Fibroblast of lung (primary cell): ENCODE measurements at regions not wholly inside any gene's neighbourhood (a gene's known extent, or its start where the extent isn't known, plus 50 kb on each side); places are given as distances from the start of the nearest gene placed in this dataset.

Experiments
- DNase-seq, 2 donors: peaks; one replicate each; pipeline versions ENCODE4 v3.0.0 to v3.0.0-alpha.2; 2010; ENCODE audit warnings: low read depth in 2 of 2
- H2AFZ ChIP-seq: 2 replicates; pipeline ENCODE4 v1.5.1; 2012; ENCODE audit warnings: low read length, control low read depth, inconsistent platforms
- H3K27ac ChIP-seq: 2 replicates; pipeline ENCODE4 v1.5.1; 2011; ENCODE audit warnings: low read length, control low read depth; ENCODE audit not compliant: insufficient read depth
- H3K27me3 ChIP-seq: 2 replicates; pipeline ENCODE4 v1.5.1; 2011; ENCODE audit warnings: mild to moderate bottlenecking, low read length; ENCODE audit not compliant: control insufficient read depth, insufficient read depth
- H3K36me3 ChIP-seq: 2 replicates; pipeline ENCODE4 v1.5.1; 2011; ENCODE audit warnings: low read length; ENCODE audit not compliant: control insufficient read depth, insufficient read depth
- H3K4me1 ChIP-seq: 2 replicates; pipeline ENCODE4 v1.5.1; 2011; ENCODE audit warnings: low read length; ENCODE audit not compliant: control insufficient read depth, insufficient read depth; ENCODE audit errors: extremely low read depth
- H3K4me2 ChIP-seq: 2 replicates; pipeline ENCODE4 v1.5.1; 2011; ENCODE audit warnings: low read length, control low read depth; ENCODE audit not compliant: insufficient read depth; ENCODE audit errors: extremely low read depth
- H3K4me3 ChIP-seq, 4 experiments: fragments of 200-600 bp in 1 of 4; sonication (generic) in 1 of 4; replicated peaks in 1 of 4; 2 replicates each; pipeline ENCODE4 v1.5.1; 2011 to 2016; ENCODE audit warnings: low read length in 4 of 4, low read depth in 3 of 4, mild to moderate bottlenecking in 3 of 4, control low read depth in 2 of 4, inconsistent platforms in 1 of 4, mixed read lengths in 1 of 4; ENCODE audit not compliant: insufficient read depth in 1 of 4; ENCODE audit errors: control extremely low read depth in 1 of 4
- H3K79me2 ChIP-seq: 2 replicates; pipeline ENCODE4 v1.5.1; 2012; ENCODE audit warnings: mild to moderate bottlenecking, low read length, inconsistent platforms; ENCODE audit not compliant: control insufficient read depth, insufficient read depth
- H3K9ac ChIP-seq: 2 replicates; pipeline ENCODE4 v1.5.1; 2011; ENCODE audit warnings: mild to moderate bottlenecking, low read length, control low read depth; ENCODE audit not compliant: insufficient read depth
- H3K9me3 ChIP-seq: 2 replicates; pipeline ENCODE4 v1.5.1; 2012; ENCODE audit warnings: low read depth, low read length; ENCODE audit not compliant: control insufficient read depth, insufficient read depth
- H4K20me1 ChIP-seq: 2 replicates; pipeline ENCODE4 v1.5.1; 2011; ENCODE audit warnings: low read length; ENCODE audit not compliant: control insufficient read depth, insufficient read depth; ENCODE audit errors: extremely low read depth
- EZH2 ChIP-seq: IDR thresholded peaks from 2 replicates; pipeline ENCODE4 v1.5.1; 2012; ENCODE audit warnings: low read length, control low read depth, mild to moderate bottlenecking; ENCODE audit errors: missing control alignments
- TF ChIP-seq, protein P1 (sequence below), 2 donors: IDR thresholded peaks in 1 of 2; conservative IDR thresholded peaks in 1 of 2; 1 replicate in 1 of 2; 2 replicates in 1 of 2; pipeline ENCODE4 v1.5.1; 2011 to 2012; ENCODE audit warnings: low read length in 2 of 2, control low read depth in 1 of 2, inconsistent platforms in 1 of 2, low read depth in 1 of 2, mild to moderate bottlenecking in 1 of 2

DNA sequence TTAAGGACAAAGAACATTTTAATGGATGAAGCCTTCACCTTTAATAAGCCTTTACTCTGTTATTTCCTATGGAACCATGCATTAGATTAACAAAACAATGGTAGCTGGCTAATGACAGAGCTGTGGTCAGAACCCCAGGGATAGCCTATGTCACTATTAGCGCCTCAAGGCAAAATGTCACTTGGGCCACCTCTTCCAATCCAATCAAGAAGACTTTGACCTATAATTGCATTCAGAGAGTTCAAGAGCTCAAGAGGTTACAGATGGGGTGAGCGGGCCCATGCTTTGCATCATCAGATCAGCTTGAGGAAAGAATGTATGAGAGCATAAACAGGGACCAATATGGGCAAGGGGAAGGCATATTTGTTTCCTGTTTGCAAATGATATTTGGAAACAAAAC lies 425.1 kb downstream of the ARHGEF28 start:
- Histone ChIP-seq H3K27me3 (no peaks in the 10 kb centered on the region), H3K36me3 (no peaks in the 10 kb centered on the region), H3K79me2 (no peaks in the 10 kb centered on the region), H3K9ac (no peak overlapping the region), H3K9me3 (no peaks in the 10 kb centered on the region), H3K4me2 (no peak overlapping the region), H3K27ac (no peak overlapping the region), H4K20me1 (no peaks in the 10 kb centered on the region), H2AFZ (no peak overlapping the region), H3K4me3 (no peak overlapping the region), H3K4me1 (no peaks in the 10 kb centered on the region)
- DNase-seq: no peak
- TF ChIP-seq, protein P1, sequence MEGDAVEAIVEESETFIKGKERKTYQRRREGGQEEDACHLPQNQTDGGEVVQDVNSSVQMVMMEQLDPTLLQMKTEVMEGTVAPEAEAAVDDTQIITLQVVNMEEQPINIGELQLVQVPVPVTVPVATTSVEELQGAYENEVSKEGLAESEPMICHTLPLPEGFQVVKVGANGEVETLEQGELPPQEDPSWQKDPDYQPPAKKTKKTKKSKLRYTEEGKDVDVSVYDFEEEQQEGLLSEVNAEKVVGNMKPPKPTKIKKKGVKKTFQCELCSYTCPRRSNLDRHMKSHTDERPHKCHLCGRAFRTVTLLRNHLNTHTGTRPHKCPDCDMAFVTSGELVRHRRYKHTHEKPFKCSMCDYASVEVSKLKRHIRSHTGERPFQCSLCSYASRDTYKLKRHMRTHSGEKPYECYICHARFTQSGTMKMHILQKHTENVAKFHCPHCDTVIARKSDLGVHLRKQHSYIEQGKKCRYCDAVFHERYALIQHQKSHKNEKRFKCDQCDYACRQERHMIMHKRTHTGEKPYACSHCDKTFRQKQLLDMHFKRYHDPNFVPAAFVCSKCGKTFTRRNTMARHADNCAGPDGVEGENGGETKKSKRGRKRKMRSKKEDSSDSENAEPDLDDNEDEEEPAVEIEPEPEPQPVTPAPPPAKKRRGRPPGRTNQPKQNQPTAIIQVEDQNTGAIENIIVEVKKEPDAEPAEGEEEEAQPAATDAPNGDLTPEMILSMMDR (conservative IDR thresholded peaks at IDR 0.05 in 1 of 2, IDR thresholded peaks at IDR 0.05 in 1 of 2; ENCODE audit: low read depth in 1 of 2, low read length in 2 of 2): no peak
- TF ChIP-seq EZH2: no peak

DNA sequence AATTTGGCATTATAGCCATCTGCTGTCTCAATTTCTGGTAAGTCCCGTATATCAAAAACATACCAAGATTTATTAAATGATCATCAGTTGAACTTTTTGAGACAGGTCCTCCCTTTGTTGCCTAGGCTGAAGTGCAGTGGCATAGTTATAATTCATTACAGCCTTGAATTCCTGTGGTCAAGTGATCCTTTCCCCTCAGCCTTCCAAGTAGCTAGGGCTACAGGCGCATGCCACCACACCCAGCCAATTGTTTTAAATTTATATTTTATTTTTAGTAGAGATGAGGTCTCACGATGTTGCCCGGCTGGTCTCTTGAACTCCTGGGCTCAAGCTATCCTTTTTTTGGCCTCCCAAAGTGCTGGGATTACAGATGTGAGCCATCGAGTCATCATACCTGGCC lies 418.9 kb downstream of the ARHGEF28 start:
- Histone ChIP-seq H2AFZ (no peak overlapping the region), H3K79me2 (no peaks in the 10 kb centered on the region), H3K9me3 (no peaks in the 10 kb centered on the region), H3K4me1 (no peaks in the 10 kb centered on the region), H3K36me3 (no peaks in the 10 kb centered on the region), H3K27ac (no peak overlapping the region), H3K4me2 (no peak overlapping the region), H3K27me3 (no peaks in the 10 kb centered on the region), H3K4me3 (no peak overlapping the region), H4K20me1 (no peaks in the 10 kb centered on the region), H3K9ac (no peak overlapping the region)
- TF ChIP-seq EZH2: no peak
- TF ChIP-seq, protein P1 (conservative IDR thresholded peaks at IDR 0.05 in 1 of 2, IDR thresholded peaks at IDR 0.05 in 1 of 2; ENCODE audit: low read depth in 1 of 2, low read length in 2 of 2): no peak
- DNase-seq: no peak

DNA sequence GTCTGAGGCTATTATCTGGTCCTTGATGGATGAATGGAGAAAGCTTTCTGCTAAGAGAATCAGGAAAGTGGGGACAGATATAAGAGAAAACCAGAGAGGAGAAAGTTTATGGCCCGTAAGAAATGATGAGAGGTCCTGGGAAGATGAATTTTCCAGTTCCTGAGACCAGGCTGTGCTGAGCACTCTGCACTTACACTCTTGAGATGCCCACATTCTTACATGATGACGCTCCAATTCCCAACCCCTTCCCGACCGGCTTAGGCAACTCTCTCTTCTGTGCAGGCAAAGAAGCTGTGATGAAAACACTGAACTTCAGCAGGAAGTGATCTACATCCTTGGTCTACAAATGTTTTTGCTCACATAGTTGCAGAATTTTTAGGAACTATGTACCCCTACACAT lies 417.0 kb downstream of the ARHGEF28 start:
- H3K4me3 ChIP-seq: no peak overlapping the region
- TF ChIP-seq, protein P1 (conservative IDR thresholded peaks at IDR 0.05 in 1 of 2, IDR thresholded peaks at IDR 0.05 in 1 of 2; ENCODE audit: low read depth in 1 of 2, low read length in 2 of 2): no peak
- TF ChIP-seq EZH2: no peak
- H3K4me2 ChIP-seq: no peak overlapping the region
- no peaks in the 10 kb centered on the region for H3K27me3 ChIP-seq
- no peaks in the 10 kb centered on the region for H3K79me2 ChIP-seq
- H3K36me3 ChIP-seq: no peaks in the 10 kb centered on the region
- H2AFZ ChIP-seq: no peak overlapping the region
- H3K9me3 ChIP-seq: no peaks in the 10 kb centered on the region
- H3K27ac ChIP-seq: no peak overlapping the region
- H4K20me1 ChIP-seq: no peaks in the 10 kb centered on the region
- H3K4me1 ChIP-seq: no peaks in the 10 kb centered on the region
- H3K9ac ChIP-seq: no peak overlapping the region
- DNase-seq: peak; percentile 72 to 88
